Nephron progenitor cell (in vitro differentiated cells): ENCODE measurements at regions not wholly inside any gene's neighbourhood (a gene's known extent, or its start where the extent isn't known, plus 50 kb on each side); places are given as distances from the start of the nearest gene placed in this dataset.

Experiments used
- DNase-seq: peaks from one replicate; pipeline ENCODE4 v3.0.0; 2021
- H3K27ac Mint-ChIP-seq: 2 replicates; pipeline ENCODE4 v1.8.0; 2021; ENCODE audit warnings: mild to moderate bottlenecking, moderate library complexity, mixed read lengths
- H3K27me3 Mint-ChIP-seq: 2 replicates; pipeline ENCODE4 v1.8.0; 2021; ENCODE audit warnings: mild to moderate bottlenecking, low read depth, mixed read lengths; ENCODE audit not compliant: poor library complexity
- H3K36me3 Mint-ChIP-seq: 2 replicates; pipeline ENCODE4 v1.8.0; 2021; ENCODE audit warnings: low read depth, mixed read lengths
- H3K4me1 Mint-ChIP-seq: 2 replicates; pipeline ENCODE4 v1.8.0; 2021; ENCODE audit warnings: mixed read lengths
- H3K4me3 Mint-ChIP-seq: 2 replicates; pipeline ENCODE4 v1.8.0; 2021; ENCODE audit warnings: mild to moderate bottlenecking, moderate library complexity, mixed read lengths
- H3K9me3 Mint-ChIP-seq: 2 replicates; pipeline ENCODE4 v1.8.0; 2021; ENCODE audit warnings: mild to moderate bottlenecking, moderate library complexity, mixed read lengths
- CTCF ChIP-seq: fragments of 200-600 bp; sonication (generic); IDR thresholded peaks from 2 replicates; pipeline ENCODE4 v1.5.0; 2021; ENCODE audit warnings: antibody characterized with exemption

- no peaks in the 10 kb centered on the region for H3K4me1 Mint-ChIP-seq
- H3K36me3 Mint-ChIP-seq: no peaks in the 10 kb centered on the region
- no peak for TF ChIP-seq CTCF
- DNase-seq: no peak
- H3K27me3 Mint-ChIP-seq: no peaks in the 10 kb centered on the region
- H3K9me3 Mint-ChIP-seq: peaks cover 39% of the 10 kb centered on the region
- H3K4me3 Mint-ChIP-seq: no peak overlapping the region
- no peak overlapping the region for H3K27ac Mint-ChIP-seq
Observed at GRCh38 chr2:22807872-22808271, 577.1 kb upstream of the KLHL29 start.

GRCh38 chr2:22810602-22811001, 574.4 kb upstream of the KLHL29 start:
- no peak overlapping the region for H3K27ac Mint-ChIP-seq
- H3K4me3 Mint-ChIP-seq: no peak overlapping the region
- H3K36me3 Mint-ChIP-seq: no peaks in the 10 kb centered on the region
- peaks cover 20% of the 10 kb centered on the region for H3K9me3 Mint-ChIP-seq
- H3K27me3 Mint-ChIP-seq: no peaks in the 10 kb centered on the region
- H3K4me1 Mint-ChIP-seq: no peaks in the 10 kb centered on the region
- TF ChIP-seq CTCF: no peak
- no peak for DNase-seq

- Mint-ChIP-seq H3K27me3 (peaks cover 6% of the 10 kb centered on the region), H3K9me3 (peaks cover 5% of the 10 kb centered on the region), H3K36me3 (no peaks in the 10 kb centered on the region), H3K4me3 (no peak overlapping the region), H3K4me1 (no peaks in the 10 kb centered on the region), H3K27ac (no peak overlapping the region)
- TF ChIP-seq CTCF: no peak
- no peak for DNase-seq
Observed at GRCh38 chr2:22812065-22812680, 572.8 kb upstream of the KLHL29 start.

GRCh38 chr2:22817197-22817596, 567.8 kb upstream of the KLHL29 start:
- Mint-ChIP-seq H3K4me1 (no peaks in the 10 kb centered on the region), H3K4me3 (no peak overlapping the region), H3K9me3 (no peaks in the 10 kb centered on the region), H3K36me3 (no peaks in the 10 kb centered on the region), H3K27me3 (peaks cover 16% of the 10 kb centered on the region), H3K27ac (no peak overlapping the region)
- DNase-seq: no peak
- TF ChIP-seq CTCF: no peak

GRCh38 chr2:22821458-22821857, 563.5 kb upstream of the KLHL29 start:
- H3K27me3 Mint-ChIP-seq: peaks cover 10% of the 10 kb centered on the region
- no peaks in the 10 kb centered on the region for H3K4me1 Mint-ChIP-seq
- no peak overlapping the region for H3K27ac Mint-ChIP-seq
- no peaks in the 10 kb centered on the region for H3K9me3 Mint-ChIP-seq
- no peak for TF ChIP-seq CTCF
- H3K4me3 Mint-ChIP-seq: no peak overlapping the region
- H3K36me3 Mint-ChIP-seq: no peaks in the 10 kb centered on the region
- DNase-seq: no peak

- no peak for DNase-seq
- Mint-ChIP-seq H3K4me3 (no peak overlapping the region), H3K4me1 (no peaks in the 10 kb centered on the region), H3K9me3 (no peaks in the 10 kb centered on the region), H3K27me3 (peaks cover 5% of the 10 kb centered on the region), H3K27ac (no peak overlapping the region), H3K36me3 (no peaks in the 10 kb centered on the region)
- TF ChIP-seq CTCF: no peak
Observed at GRCh38 chr2:22822835-22823234, 562.1 kb upstream of the KLHL29 start.
